Transverse colon (tissue), 3 donors: ENCODE measurements at regions not wholly inside any gene's neighbourhood (a gene's known extent, or its start where the extent isn't known, plus 50 kb on each side); places are given as distances from the start of the nearest gene placed in this dataset.

ENCODE experiments used
- EP300 ChIP-seq: sonication (generic); formaldehyde crosslinking; IDR thresholded peaks from one replicate; pipeline ENCODE4 v1.6.1; 2017; ENCODE audit warnings: antibody characterized with exemption, low read depth
- POLR2A ChIP-seq: fragments of 450-650 bp; IDR thresholded peaks from one replicate; pipeline ENCODE4 v1.6.1; 2016; ENCODE audit warnings: antibody characterized with exemption, mild to moderate bottlenecking, moderate library complexity
- TF ChIP-seq, protein P1 (sequence below), 5 experiments: fragments of 200-600 bp in 3 of 5; fragments of 450-650 bp in 2 of 5; sonication (generic) in 3 of 5; IDR thresholded peaks; 1 replicate in 2 of 5; 2 replicates in 3 of 5; pipeline ENCODE4 v1.5.1; 2016 to 2017; ENCODE audit warnings: antibody characterized with exemption in 5 of 5, inconsistent platforms in 3 of 5, mild to moderate bottlenecking in 2 of 5, moderate library complexity in 1 of 5

DNA sequence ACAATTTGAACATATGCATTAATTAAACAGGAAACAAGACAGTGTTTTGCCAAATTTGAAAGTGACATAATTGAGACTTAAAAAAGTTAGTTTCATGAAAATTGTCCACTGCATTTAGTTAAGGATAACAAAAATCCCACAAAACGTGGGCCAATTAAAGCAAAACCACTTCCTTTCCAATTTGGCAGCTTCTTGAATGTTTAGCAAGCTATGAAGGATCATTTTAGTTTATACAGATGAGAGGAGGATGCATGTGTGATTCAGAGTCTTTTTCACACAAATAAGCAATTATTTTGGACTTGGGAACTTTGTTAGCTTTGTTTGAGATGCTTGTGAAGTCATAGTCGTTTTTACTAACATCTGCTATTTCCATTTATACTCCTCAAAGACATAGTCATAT, 109.6 kb downstream of the ATXN7L3B start:
- TF ChIP-seq, protein P1, sequence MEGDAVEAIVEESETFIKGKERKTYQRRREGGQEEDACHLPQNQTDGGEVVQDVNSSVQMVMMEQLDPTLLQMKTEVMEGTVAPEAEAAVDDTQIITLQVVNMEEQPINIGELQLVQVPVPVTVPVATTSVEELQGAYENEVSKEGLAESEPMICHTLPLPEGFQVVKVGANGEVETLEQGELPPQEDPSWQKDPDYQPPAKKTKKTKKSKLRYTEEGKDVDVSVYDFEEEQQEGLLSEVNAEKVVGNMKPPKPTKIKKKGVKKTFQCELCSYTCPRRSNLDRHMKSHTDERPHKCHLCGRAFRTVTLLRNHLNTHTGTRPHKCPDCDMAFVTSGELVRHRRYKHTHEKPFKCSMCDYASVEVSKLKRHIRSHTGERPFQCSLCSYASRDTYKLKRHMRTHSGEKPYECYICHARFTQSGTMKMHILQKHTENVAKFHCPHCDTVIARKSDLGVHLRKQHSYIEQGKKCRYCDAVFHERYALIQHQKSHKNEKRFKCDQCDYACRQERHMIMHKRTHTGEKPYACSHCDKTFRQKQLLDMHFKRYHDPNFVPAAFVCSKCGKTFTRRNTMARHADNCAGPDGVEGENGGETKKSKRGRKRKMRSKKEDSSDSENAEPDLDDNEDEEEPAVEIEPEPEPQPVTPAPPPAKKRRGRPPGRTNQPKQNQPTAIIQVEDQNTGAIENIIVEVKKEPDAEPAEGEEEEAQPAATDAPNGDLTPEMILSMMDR (IDR thresholded peaks at IDR 0.05), result no peak
- no peak for TF ChIP-seq POLR2A
- no peak for TF ChIP-seq EP300
